ENCODE measurements at regions not wholly inside any gene's neighbourhood (a gene's known extent, or its start where the extent isn't known, plus 50 kb on each side); places are given as distances from the start of the nearest gene placed in this dataset.

GRCh38 chr9:7508516-7508915 is 291.1 kb downstream of the DMAC1 start:
- Mint-ChIP-seq H3K36me3 (ENCODE audit: low read depth) (no peaks in the 10 kb centered on the region), H3K27me3 (ENCODE audit: low read depth) (no peaks in the 10 kb centered on the region), H3K27ac (ENCODE audit: unreplicated experiment) (no peak overlapping the region), H3K4me1 (no peaks in the 10 kb centered on the region), H3K4me3 (no peak overlapping the region), H3K9me3 (peaks cover 7% of the 10 kb centered on the region)
- DNase-seq (ENCODE audit: low read depth, low spot score): no peak
- TF ChIP-seq, protein P1, sequence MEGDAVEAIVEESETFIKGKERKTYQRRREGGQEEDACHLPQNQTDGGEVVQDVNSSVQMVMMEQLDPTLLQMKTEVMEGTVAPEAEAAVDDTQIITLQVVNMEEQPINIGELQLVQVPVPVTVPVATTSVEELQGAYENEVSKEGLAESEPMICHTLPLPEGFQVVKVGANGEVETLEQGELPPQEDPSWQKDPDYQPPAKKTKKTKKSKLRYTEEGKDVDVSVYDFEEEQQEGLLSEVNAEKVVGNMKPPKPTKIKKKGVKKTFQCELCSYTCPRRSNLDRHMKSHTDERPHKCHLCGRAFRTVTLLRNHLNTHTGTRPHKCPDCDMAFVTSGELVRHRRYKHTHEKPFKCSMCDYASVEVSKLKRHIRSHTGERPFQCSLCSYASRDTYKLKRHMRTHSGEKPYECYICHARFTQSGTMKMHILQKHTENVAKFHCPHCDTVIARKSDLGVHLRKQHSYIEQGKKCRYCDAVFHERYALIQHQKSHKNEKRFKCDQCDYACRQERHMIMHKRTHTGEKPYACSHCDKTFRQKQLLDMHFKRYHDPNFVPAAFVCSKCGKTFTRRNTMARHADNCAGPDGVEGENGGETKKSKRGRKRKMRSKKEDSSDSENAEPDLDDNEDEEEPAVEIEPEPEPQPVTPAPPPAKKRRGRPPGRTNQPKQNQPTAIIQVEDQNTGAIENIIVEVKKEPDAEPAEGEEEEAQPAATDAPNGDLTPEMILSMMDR (conservative IDR thresholded peaks at IDR 0.05): no peak

DNA sequence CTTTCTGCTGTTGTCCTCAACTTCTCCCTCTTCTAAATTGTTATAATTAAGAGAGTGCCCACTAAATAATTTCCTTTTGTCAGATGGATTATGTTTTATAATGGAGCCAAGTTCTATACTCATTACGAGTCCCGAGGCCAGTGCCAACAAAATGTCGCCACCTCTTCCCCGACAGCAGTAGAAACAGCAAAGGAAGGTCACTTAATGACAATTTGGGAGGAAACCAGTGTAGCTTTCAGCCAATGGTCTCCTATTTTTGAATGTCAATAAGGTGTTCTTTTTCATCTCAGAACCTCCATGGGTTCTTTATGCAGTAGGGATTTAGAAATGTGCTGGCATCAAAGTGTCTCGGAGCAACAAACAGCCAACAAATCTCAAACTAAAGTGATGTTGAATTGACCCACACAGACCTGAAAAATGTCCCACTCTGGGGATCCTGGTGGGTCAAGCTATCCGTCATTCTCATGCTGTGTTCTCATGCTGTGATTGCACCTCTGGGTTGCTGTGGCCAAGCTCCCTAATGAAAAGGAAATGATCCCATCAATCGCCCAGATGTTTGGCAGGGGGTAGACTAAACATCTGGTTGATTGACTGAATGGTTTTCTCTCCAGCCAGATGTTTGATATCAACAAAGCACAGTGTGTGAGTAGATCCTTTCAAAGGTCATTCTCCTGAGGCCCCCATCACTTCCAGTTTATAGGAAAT is 291.9 kb downstream of the DMAC1 start:
- H3K9me3 Mint-ChIP-seq: peaks cover 7% of the 10 kb centered on the region
- H3K36me3 Mint-ChIP-seq (ENCODE audit: low read depth): no peaks in the 10 kb centered on the region
- H3K27me3 Mint-ChIP-seq (ENCODE audit: low read depth): no peaks in the 10 kb centered on the region
- H3K4me3 Mint-ChIP-seq: no peak overlapping the region
- DNase-seq (ENCODE audit: low read depth, low spot score): no peak
- no peaks in the 10 kb centered on the region for H3K4me1 Mint-ChIP-seq
- TF ChIP-seq, protein P1 (conservative IDR thresholded peaks at IDR 0.05): no peak
- H3K27ac Mint-ChIP-seq (ENCODE audit: unreplicated experiment): no peak overlapping the region

DNA sequence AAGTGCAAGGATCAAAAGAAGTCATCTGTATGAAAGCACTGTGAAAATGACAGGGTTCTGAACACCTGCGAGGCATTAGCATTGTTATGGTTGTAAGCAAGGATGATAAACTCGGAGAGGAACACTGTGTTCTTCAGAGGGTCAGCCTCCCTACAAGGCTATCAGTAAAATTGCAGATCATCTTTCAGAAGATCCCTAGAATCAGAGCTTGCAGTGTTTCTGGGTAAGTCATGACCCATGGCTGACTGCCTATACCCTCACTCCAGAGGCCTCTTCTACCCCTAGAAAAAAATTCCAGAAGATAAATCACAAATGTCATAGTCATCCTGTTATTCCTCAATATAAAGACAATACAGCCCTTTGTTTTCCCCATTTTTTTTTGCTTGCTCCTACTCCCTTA is 292.6 kb downstream of the DMAC1 start:
- Mint-ChIP-seq H3K9me3 (peaks cover 9% of the 10 kb centered on the region), H3K36me3 (ENCODE audit: low read depth) (no peaks in the 10 kb centered on the region), H3K27ac (ENCODE audit: unreplicated experiment) (no peak overlapping the region), H3K4me1 (no peaks in the 10 kb centered on the region), H3K27me3 (ENCODE audit: low read depth) (no peaks in the 10 kb centered on the region), H3K4me3 (no peak overlapping the region)
- TF ChIP-seq, protein P1 (conservative IDR thresholded peaks at IDR 0.05): no peak
- no peak for DNase-seq (ENCODE audit: low read depth, low spot score)

GRCh38 chr9:7500521-7500920 is 299.1 kb downstream of the DMAC1 start:
- Mint-ChIP-seq H3K27me3 (ENCODE audit: low read depth) (no peaks in the 10 kb centered on the region), H3K36me3 (ENCODE audit: low read depth) (no peaks in the 10 kb centered on the region), H3K27ac (ENCODE audit: unreplicated experiment) (no peak overlapping the region), H3K4me1 (no peaks in the 10 kb centered on the region), H3K9me3 (peaks cover 7% of the 10 kb centered on the region), H3K4me3 (no peak overlapping the region)
- no peak for DNase-seq (ENCODE audit: low read depth, low spot score)
- TF ChIP-seq, protein P1 (conservative IDR thresholded peaks at IDR 0.05): no peak

DNA sequence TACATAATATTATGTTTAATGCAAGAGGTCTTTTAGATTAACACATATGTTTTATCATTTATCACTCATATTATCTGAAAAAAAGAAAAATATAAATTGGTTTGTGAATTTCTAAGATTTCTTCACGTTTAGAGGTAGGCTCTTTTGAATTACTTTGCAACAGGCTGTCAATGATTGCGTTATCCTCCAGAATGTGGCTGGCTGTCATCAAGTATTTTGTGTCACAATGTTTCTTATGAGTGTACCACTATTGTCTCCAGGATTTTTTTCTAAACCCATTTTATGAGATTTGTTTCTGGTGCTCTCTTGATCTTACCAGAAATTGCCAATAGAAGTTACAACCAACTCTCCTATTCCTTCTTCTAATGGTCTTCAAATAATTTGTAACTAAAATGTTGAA is 307.9 kb downstream of the DMAC1 start:
- DNase-seq (ENCODE audit: low read depth, low spot score): no peak
- no peaks in the 10 kb centered on the region for H3K9me3 Mint-ChIP-seq
- H3K4me3 Mint-ChIP-seq: no peak overlapping the region
- TF ChIP-seq, protein P1 (conservative IDR thresholded peaks at IDR 0.05): no peak
- H3K4me1 Mint-ChIP-seq: peaks cover 25% of the 10 kb centered on the region
- H3K36me3 Mint-ChIP-seq (ENCODE audit: low read depth): no peaks in the 10 kb centered on the region
- no peak overlapping the region for H3K27ac Mint-ChIP-seq (ENCODE audit: unreplicated experiment)
- no peaks in the 10 kb centered on the region for H3K27me3 Mint-ChIP-seq (ENCODE audit: low read depth)
